Esophagus squamous epithelium (tissue), 5 donors: ENCODE measurements at regions not wholly inside any gene's neighbourhood (a gene's known extent, or its start where the extent isn't known, plus 50 kb on each side); places are given as distances from the start of the nearest gene placed in this dataset.

ENCODE experiments used
- DNase-seq: peaks from one replicate; lab custom pipeline; 2025; lab: John Stamatoyannopoulos, UW
- H3K27ac ChIP-seq, 4 donors: fragments of 200-600 bp; sonication (generic); one replicate each; pipeline ENCODE4 v1.5.1; 2016 to 2019; ENCODE audit warnings: mild to moderate bottlenecking in 1 of 4
- H3K27me3 ChIP-seq, 4 donors: fragments of 200-600 bp; sonication (generic); 1 replicate in 3 of 4; 2 replicates in 1 of 4; pipeline versions ENCODE4 v1.5.1 to v1.6.0; 2017 to 2021; ENCODE audit warnings: antibody characterized with exemption in 1 of 4
- H3K36me3 ChIP-seq, 3 donors: fragments of 200-600 bp; sonication (generic); one replicate each; pipeline ENCODE4 v1.5.1; 2016 to 2019
- H3K4me1 ChIP-seq, 3 donors: fragments of 200-600 bp; sonication (generic); one replicate each; pipeline ENCODE4 v1.5.1; 2017 to 2019
- H3K4me3 ChIP-seq, 4 donors: fragments of 200-600 bp; sonication (generic); 1 replicate in 3 of 4; 2 replicates in 1 of 4; pipeline ENCODE4 v1.5.1; 2016 to 2019; ENCODE audit warnings: mild to moderate bottlenecking in 2 of 4, moderate library complexity in 1 of 4
- H3K9me3 ChIP-seq, 3 donors: fragments of 200-600 bp; sonication (generic); one replicate each; pipeline ENCODE4 v1.5.1; 2016 to 2019
- POLR2A ChIP-seq, 4 donors: fragments of 450-650 bp; IDR thresholded peaks; one replicate each; pipeline ENCODE4 v1.6.1; 2017; ENCODE audit warnings: antibody characterized with exemption in 4 of 4, mild to moderate bottlenecking in 4 of 4, moderate library complexity in 3 of 4
- WGBS, 2 donors: methylation state at CpG; one replicate each; pipeline ENCODE4 v1.1.5; 2018; 5-methylcytosine and 5-hydroxymethylcytosine counted together
- intact Hi-C: fragments of 100-400 bp; cut with DNase I; formaldehyde crosslinking; loops from one replicate; pipeline ENCODE4 v1.15.0; 2022
- TF ChIP-seq, protein P1 (sequence below), 6 experiments: fragments of 450-650 bp in 4 of 6; fragments of 200-600 bp in 2 of 6; sonication (generic) in 2 of 6; IDR thresholded peaks; one replicate each; pipeline ENCODE4 v1.5.1; 2016 to 2019; ENCODE audit warnings: antibody characterized with exemption in 6 of 6, mild to moderate bottlenecking in 4 of 6, moderate library complexity in 4 of 6
- donor health status: DM: yes; HTN: yes; CAD: no.

GRCh38 chr7:81534996-81535395 is 234.9 kb downstream of the HGF start:
- Histone ChIP-seq H3K4me1 (no peaks in the 10 kb centered on the region), H3K27ac (no peak overlapping the region), H3K27me3 (no peaks in the 10 kb centered on the region), H3K4me3 (no peak overlapping the region), H3K36me3 (no peaks in the 10 kb centered on the region), H3K9me3 (no peaks in the 10 kb centered on the region)
- intact Hi-C loops, result no loop called here
- WGBS, 2 donors, result 57 to 61% methylated on average over 1 of the region's 1 CpG
- no peak for TF ChIP-seq POLR2A (IDR thresholded peaks at IDR 0.05)
- TF ChIP-seq, protein P1, sequence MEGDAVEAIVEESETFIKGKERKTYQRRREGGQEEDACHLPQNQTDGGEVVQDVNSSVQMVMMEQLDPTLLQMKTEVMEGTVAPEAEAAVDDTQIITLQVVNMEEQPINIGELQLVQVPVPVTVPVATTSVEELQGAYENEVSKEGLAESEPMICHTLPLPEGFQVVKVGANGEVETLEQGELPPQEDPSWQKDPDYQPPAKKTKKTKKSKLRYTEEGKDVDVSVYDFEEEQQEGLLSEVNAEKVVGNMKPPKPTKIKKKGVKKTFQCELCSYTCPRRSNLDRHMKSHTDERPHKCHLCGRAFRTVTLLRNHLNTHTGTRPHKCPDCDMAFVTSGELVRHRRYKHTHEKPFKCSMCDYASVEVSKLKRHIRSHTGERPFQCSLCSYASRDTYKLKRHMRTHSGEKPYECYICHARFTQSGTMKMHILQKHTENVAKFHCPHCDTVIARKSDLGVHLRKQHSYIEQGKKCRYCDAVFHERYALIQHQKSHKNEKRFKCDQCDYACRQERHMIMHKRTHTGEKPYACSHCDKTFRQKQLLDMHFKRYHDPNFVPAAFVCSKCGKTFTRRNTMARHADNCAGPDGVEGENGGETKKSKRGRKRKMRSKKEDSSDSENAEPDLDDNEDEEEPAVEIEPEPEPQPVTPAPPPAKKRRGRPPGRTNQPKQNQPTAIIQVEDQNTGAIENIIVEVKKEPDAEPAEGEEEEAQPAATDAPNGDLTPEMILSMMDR (IDR thresholded peaks at IDR 0.05), result no peak
- no peak for DNase-seq

- Histone ChIP-seq H3K9me3 (no peaks in the 10 kb centered on the region), H3K4me1 (no peaks in the 10 kb centered on the region), H3K36me3 (no peaks in the 10 kb centered on the region), H3K27me3 (no peaks in the 10 kb centered on the region), H3K4me3 (no peak overlapping the region), H3K27ac (no peak overlapping the region)
- TF ChIP-seq, protein P1 (IDR thresholded peaks at IDR 0.05), result no peak
- TF ChIP-seq POLR2A (IDR thresholded peaks at IDR 0.05), result no peak
- no peak for DNase-seq
- intact Hi-C loops, result no loop called here
- 62 to 68% methylated on average over 3 of the region's 3 CpGs for WGBS, 2 donors
These were observed 235.4 kb downstream of the HGF start for GRCh38 chr7:81534446-81534845.

DNA sequence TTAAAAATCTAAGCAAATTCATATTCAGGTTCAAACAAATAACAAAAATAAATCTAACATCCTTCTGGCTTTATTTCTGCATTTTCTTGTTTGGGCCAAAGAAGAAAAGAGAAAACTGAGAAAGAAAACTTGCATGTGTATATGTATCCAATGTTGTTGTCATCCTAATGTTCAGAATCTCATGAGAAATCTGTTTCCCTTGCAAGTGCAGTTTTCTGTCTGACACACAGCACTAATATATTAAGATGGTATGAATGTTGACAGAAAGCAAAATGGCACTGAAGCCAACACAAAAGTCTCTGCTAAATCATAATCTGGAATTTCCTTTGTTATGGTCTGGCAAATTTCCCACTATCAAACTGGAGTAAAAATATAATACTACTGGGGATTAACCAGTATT is 235.9 kb downstream of the HGF start:
- H3K27ac ChIP-seq, result no peak overlapping the region
- intact Hi-C loops, result no loop called here
- H3K36me3 ChIP-seq, result no peaks in the 10 kb centered on the region
- no peaks in the 10 kb centered on the region for H3K9me3 ChIP-seq
- H3K4me3 ChIP-seq, result no peak overlapping the region
- H3K27me3 ChIP-seq, result no peaks in the 10 kb centered on the region
- H3K4me1 ChIP-seq, result no peaks in the 10 kb centered on the region
- TF ChIP-seq, protein P1 (IDR thresholded peaks at IDR 0.05), result no peak
- no peak for TF ChIP-seq POLR2A (IDR thresholded peaks at IDR 0.05)
- DNase-seq, result no peak

DNA sequence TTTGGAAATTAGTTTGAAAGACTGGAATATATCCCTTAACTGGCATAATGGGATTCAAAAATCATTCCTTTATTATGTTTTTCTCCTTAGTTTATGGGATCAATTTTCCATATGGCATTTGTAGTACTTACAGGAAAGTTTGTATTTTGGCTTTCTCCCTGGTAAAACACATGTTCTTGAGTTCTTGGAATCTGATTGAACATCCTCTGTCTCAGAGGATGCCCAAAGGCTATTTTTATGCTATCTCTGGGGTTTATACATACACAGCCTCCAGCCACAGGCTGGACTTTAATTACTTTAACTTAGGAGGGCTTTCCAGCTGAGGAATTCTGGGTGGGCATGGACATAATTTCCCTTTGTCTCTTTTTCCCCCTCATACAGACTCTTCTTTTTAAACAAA is 236.4 kb downstream of the HGF start:
- Histone ChIP-seq H3K36me3 (no peaks in the 10 kb centered on the region), H3K4me3 (no peak overlapping the region), H3K9me3 (no peaks in the 10 kb centered on the region), H3K27me3 (no peaks in the 10 kb centered on the region), H3K4me1 (no peaks in the 10 kb centered on the region), H3K27ac (no peak overlapping the region)
- DNase-seq, result no peak
- TF ChIP-seq, protein P1 (IDR thresholded peaks at IDR 0.05), result no peak
- TF ChIP-seq POLR2A (IDR thresholded peaks at IDR 0.05), result no peak
- intact Hi-C loops, result no loop called here

DNA sequence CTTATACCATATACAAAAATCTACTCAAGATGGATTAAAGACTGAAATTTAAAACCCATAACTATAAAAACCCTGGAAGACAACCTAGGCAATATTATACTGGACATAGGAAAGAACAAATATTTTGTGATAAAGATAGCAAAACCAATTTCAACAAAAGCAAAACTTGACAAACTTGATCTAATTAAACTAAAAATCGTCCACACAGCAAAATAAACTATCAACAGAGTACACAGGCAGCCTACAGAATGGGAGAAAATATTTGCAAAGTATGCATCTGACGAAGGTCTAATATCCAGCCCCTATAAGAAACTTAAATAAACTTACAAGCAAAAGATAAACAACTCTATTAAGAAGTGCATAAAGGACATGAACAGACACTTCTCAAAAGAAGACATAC is 240.1 kb downstream of the HGF start:
- Histone ChIP-seq H3K27ac (no peak overlapping the region), H3K27me3 (no peaks in the 10 kb centered on the region), H3K9me3 (no peaks in the 10 kb centered on the region), H3K4me1 (no peaks in the 10 kb centered on the region), H3K36me3 (no peaks in the 10 kb centered on the region), H3K4me3 (no peak overlapping the region)
- no peak for TF ChIP-seq POLR2A (IDR thresholded peaks at IDR 0.05)
- DNase-seq, result no peak
- WGBS, 2 donors, result 33 to 39% methylated on average over 2 of the region's 2 CpGs
- intact Hi-C loops, result no loop called here

- WGBS, 2 donors, result 56 to 74% methylated on average over 2 of the region's 2 CpGs
- no peaks in the 10 kb centered on the region for H3K4me1 ChIP-seq
- H3K9me3 ChIP-seq, result no peaks in the 10 kb centered on the region
- no peak overlapping the region for H3K4me3 ChIP-seq
- intact Hi-C loops, result no loop called here
- H3K27ac ChIP-seq, result no peak overlapping the region
- H3K27me3 ChIP-seq, result no peaks in the 10 kb centered on the region
- H3K36me3 ChIP-seq, result no peaks in the 10 kb centered on the region
- no peak for DNase-seq
- no peak for TF ChIP-seq POLR2A (IDR thresholded peaks at IDR 0.05)
- TF ChIP-seq, protein P1 (IDR thresholded peaks at IDR 0.05), result no peak
These were observed 242.2 kb downstream of the HGF start for GRCh38 chr7:81527651-81528050.
